Right cardiac atrium (tissue), 5 donors: ENCODE measurements at regions not wholly inside any gene's neighbourhood (a gene's known extent, or its start where the extent isn't known, plus 50 kb on each side); places are given as distances from the start of the nearest gene placed in this dataset.
A peak's percentile ranks its signal among the peaks of the same experiment; 100 is the strongest.

Experiments used
- ATAC-seq, 2 donors: fragments of 200-7000 bp; cut with Tn5 transposase; one replicate each; pipeline versions ENCODE4 v1.8.0 to v1.9.1; 2020; ENCODE audit warnings: moderate library complexity in 2 of 2, mild to moderate bottlenecking in 1 of 2
- DNase-seq, 3 donors: peaks; one replicate each; pipeline ENCODE4 v3.0.0-alpha.2; 2020
- H3K27ac ChIP-seq: one replicate; pipeline ENCODE4 v1.5.1; 2013; ENCODE audit warnings: mild to moderate bottlenecking, low read length, control low read depth, moderate library complexity
- H3K27me3 ChIP-seq: one replicate; pipeline ENCODE4 v1.6.1; 2013; ENCODE audit not compliant: control insufficient read depth, insufficient read depth
- H3K4me1 ChIP-seq: one replicate; pipeline ENCODE4 v1.6.1; 2013; ENCODE audit warnings: low read length; ENCODE audit not compliant: control insufficient read depth, insufficient read depth
- H3K4me3 ChIP-seq: one replicate; pipeline ENCODE4 v1.5.1; 2013; ENCODE audit warnings: low read length, control low read depth
- H3K9me3 ChIP-seq: one replicate; pipeline ENCODE4 v1.6.1; 2013; ENCODE audit warnings: low read length; ENCODE audit not compliant: control insufficient read depth
- WGBS: extraction: QIAGEN DNeasy Blood & Tissue Kit; methylation state at CpG from one replicate; pipeline ENCODE4 v1.1.7; 2013; 5-methylcytosine and 5-hydroxymethylcytosine counted together
- intact Hi-C, 4 donors: fragments of 100-400 bp; cut with DNase I; formaldehyde crosslinking; loops; one replicate each; pipeline versions ENCODE4 v1.11.0 to v1.14.0; 2022 to 2023
- donor health status: healthy with polysubstance abuse.
- donor health status: DM: no; HTN: yes; CAD: no.
- donor health status: DM: no; HTN: no; CAD: no.
- donor health status: DM: no; HTN: yes; CAD: no; lungs with severe emphysema.
- donor health status: DM: yes; HTN: yes; CAD: no.

- DNase-seq (no peak), ATAC-seq (peak; percentile 74 to 75)
- intact Hi-C loops = no loop called here
- WGBS = 75% methylated on average over 5 of the region's 5 CpGs
- no peaks in the 10 kb centered on the region for H3K27me3 ChIP-seq
- no peak overlapping the region for H3K4me3 ChIP-seq
- H3K9me3 ChIP-seq = no peaks in the 10 kb centered on the region
- no peaks in the 10 kb centered on the region for H3K4me1 ChIP-seq
- no peak overlapping the region for H3K27ac ChIP-seq
Observed at GRCh38 chr1:212545941-212546635, 62.5 kb upstream of the ATF3 start.

GRCh38 chr1:212549503-212550017, 59.0 kb upstream of the ATF3 start:
- Histone ChIP-seq H3K4me1 (no peaks in the 10 kb centered on the region), H3K27me3 (no peaks in the 10 kb centered on the region), H3K27ac (no peak overlapping the region), H3K9me3 (no peaks in the 10 kb centered on the region), H3K4me3 (no peak overlapping the region)
- no peak for DNase-seq
- WGBS = 68% methylated on average over 4 of the region's 4 CpGs
- intact Hi-C loops = loop anchor here in 2 of 4 donors (10.0 kb wide), 2 partner anchors 55 to 75 kb away; partner anchors contain the start of gene ATF3 (in 1 of the 2)
- no peak for ATAC-seq

- no peaks in the 10 kb centered on the region for H3K9me3 ChIP-seq
- intact Hi-C loops = loop anchor here in 2 of 4 donors (10.0 kb wide), 2 partner anchors 53 to 77 kb away; partner anchors contain the start of gene ATF3 (in 1 of the 2)
- ATAC-seq = no peak
Observed at GRCh38 chr1:212551929-212552328, 56.6 kb upstream of the ATF3 start.

GRCh38 chr1:212553676-212554075, 54.9 kb upstream of the ATF3 start:
- Histone ChIP-seq H3K27me3 (no peaks in the 10 kb centered on the region), H3K4me1 (no peaks in the 10 kb centered on the region), H3K27ac (no peak overlapping the region), H3K4me3 (no peak overlapping the region), H3K9me3 (no peaks in the 10 kb centered on the region)
- 78% methylated on average over 4 of the region's 4 CpGs for WGBS
- intact Hi-C loops = loop anchor here in 2 of 4 donors (10.0 kb wide), 2 partner anchors 51 to 79 kb away; partner anchors contain the start of gene ATF3 (in 1 of the 2)
- DNase-seq (no peak), ATAC-seq (no peak)

More at GRCh38 chr1:212551929-212552328, 56.6 kb upstream of the ATF3 start:
- 88% methylated on average over 4 of the region's 4 CpGs for WGBS
- no peak overlapping the region for H3K27ac ChIP-seq
- DNase-seq = no peak
- no peaks in the 10 kb centered on the region for H3K4me1 ChIP-seq
- no peaks in the 10 kb centered on the region for H3K27me3 ChIP-seq
- H3K4me3 ChIP-seq = no peak overlapping the region

GRCh38 chr1:212554401-212554800, 54.2 kb upstream of the ATF3 start:
- Histone ChIP-seq H3K27me3 (no peaks in the 10 kb centered on the region), H3K4me3 (no peak overlapping the region), H3K9me3 (no peaks in the 10 kb centered on the region), H3K4me1 (no peaks in the 10 kb centered on the region), H3K27ac (no peak overlapping the region)
- ATAC-seq (no peak), DNase-seq (no peak)
- WGBS = 88% methylated on average over 2 of the region's 2 CpGs
- intact Hi-C loops = loop anchor here in 2 of 4 donors (10.0 kb wide), 2 partner anchors 50 to 80 kb away; partner anchors contain the start of gene ATF3 (in 1 of the 2)

GRCh38 chr1:212555426-212555825, 53.1 kb upstream of the ATF3 start:
- intact Hi-C loops = loop anchor here in 2 of 4 donors (10.0 kb wide), 2 partner anchors 49 to 81 kb away; partner anchors contain the start of gene ATF3 (in 1 of the 2)
- no peak overlapping the region for H3K27ac ChIP-seq
- no peaks in the 10 kb centered on the region for H3K9me3 ChIP-seq
- DNase-seq (no peak), ATAC-seq (no peak)
- H3K27me3 ChIP-seq = no peaks in the 10 kb centered on the region
- no peak overlapping the region for H3K4me3 ChIP-seq
- 83% methylated on average over 2 of the region's 2 CpGs for WGBS
- H3K4me1 ChIP-seq = no peaks in the 10 kb centered on the region

- 92% methylated on average over 3 of the region's 3 CpGs for WGBS
- Histone ChIP-seq H3K27ac (no peak overlapping the region), H3K9me3 (no peaks in the 10 kb centered on the region), H3K4me1 (no peaks in the 10 kb centered on the region), H3K4me3 (no peak overlapping the region), H3K27me3 (no peaks in the 10 kb centered on the region)
- DNase-seq = no peak
- intact Hi-C loops = loop anchor here in 2 of 4 donors (10.0 kb wide), 2 partner anchors 48 to 82 kb away; partner anchors contain the start of gene ATF3 (in 1 of the 2)
- ATAC-seq = no peak
Observed at GRCh38 chr1:212556822-212557549, 51.6 kb upstream of the ATF3 start.

- peak overlapping the region; percentile 73 for H3K27ac ChIP-seq
- H3K27me3 ChIP-seq = no peaks in the 10 kb centered on the region
- ATAC-seq (peak; percentile 81 to 89), DNase-seq (peak; percentile 75 to 87 (median 85))
- peak overlapping the region; percentile 58 for H3K4me3 ChIP-seq
- intact Hi-C loops = loop anchor here in 2 of 4 donors (10.0 kb wide), 2 partner anchors 47 to 83 kb away; partner anchors contain the start of gene ATF3 (in 1 of the 2)
- 15% methylated on average over 47 of the region's 47 CpGs for WGBS
- no peaks in the 10 kb centered on the region for H3K4me1 ChIP-seq
- H3K9me3 ChIP-seq = no peaks in the 10 kb centered on the region
Observed at GRCh38 chr1:212557739-212558692, 50.5 kb upstream of the ATF3 start.

- intact Hi-C loops = loop anchor here in 2 of 4 donors (10.0 kb wide), 2 partner anchors 46 to 84 kb away; partner anchors contain the start of gene ATF3 (in 1 of the 2)
Observed at GRCh38 chr1:212558693-212559480, 49.7 kb upstream of the ATF3 start.

More at GRCh38 chr1:212558693-212559480, 49.7 kb upstream of the ATF3 start:
- no peaks in the 10 kb centered on the region for H3K27me3 ChIP-seq
- WGBS = 2% methylated on average over 62 of the region's 62 CpGs
- H3K4me1 ChIP-seq = no peaks in the 10 kb centered on the region
- ATAC-seq (peak; percentile 96 to 97), DNase-seq (peak; percentile 92 to 97 (median 97))
- H3K4me3 ChIP-seq = peak overlapping the region; percentile 58
- H3K27ac ChIP-seq = peak overlapping the region; percentile 73
- no peaks in the 10 kb centered on the region for H3K9me3 ChIP-seq
